Fibroblast of lung (primary cell): ENCODE measurements at regions not wholly inside any gene's neighbourhood (a gene's known extent, or its start where the extent isn't known, plus 50 kb on each side); places are given as distances from the start of the nearest gene placed in this dataset.
"Not testable (repeated sequence)": the region's sequence is repeated elsewhere in the genome, so short reads cannot be mapped to it uniquely, and the experiment has no call there.

Source experiments
- CTCF ChIP-seq, 2 donors: IDR thresholded peaks in 1 of 2; conservative IDR thresholded peaks in 1 of 2; 1 replicate in 1 of 2; 2 replicates in 1 of 2; pipeline ENCODE4 v1.5.1; 2011 to 2012; ENCODE audit warnings: low read length in 2 of 2, control low read depth in 1 of 2, inconsistent platforms in 1 of 2, low read depth in 1 of 2, mild to moderate bottlenecking in 1 of 2
- EZH2 ChIP-seq: IDR thresholded peaks from 2 replicates; pipeline ENCODE4 v1.5.1; 2012; ENCODE audit warnings: low read length, control low read depth, mild to moderate bottlenecking; ENCODE audit errors: missing control alignments

GRCh38 chr6:6762566-6762965, 174.0 kb downstream of the LY86 start:
- not testable (repeated sequence) for TF ChIP-seq CTCF (conservative IDR thresholded peaks at IDR 0.05 in 1 of 2, IDR thresholded peaks at IDR 0.05 in 1 of 2; ENCODE audit: low read depth in 1 of 2, low read length in 2 of 2); EZH2
